Kidney epithelial cell (primary cell): ENCODE measurements at regions not wholly inside any gene's neighbourhood (a gene's known extent, or its start where the extent isn't known, plus 50 kb on each side); places are given as distances from the start of the nearest gene placed in this dataset.
"Not testable (repeated sequence)": the region's sequence is repeated elsewhere in the genome, so short reads cannot be mapped to it uniquely, and the experiment has no call there.

Experiments
- DNase-seq: peaks from one replicate; pipeline ENCODE4 v3.0.0-alpha.2; 2010; ENCODE audit warnings: low read depth
- H3K27me3 ChIP-seq: 2 replicates; pipeline ENCODE4 v1.6.0; 2011; ENCODE audit warnings: low read length; ENCODE audit not compliant: control insufficient read depth, insufficient read depth
- H3K36me3 ChIP-seq: 2 replicates; pipeline ENCODE4 v1.5.1; 2011; ENCODE audit warnings: low read length; ENCODE audit not compliant: control insufficient read depth, insufficient read depth
- H3K4me3 ChIP-seq: 2 replicates; pipeline ENCODE4 v1.5.1; 2011; ENCODE audit warnings: low read depth, mild to moderate bottlenecking, control low read depth, low read length
- TF ChIP-seq, protein P1 (sequence below): IDR thresholded peaks from 2 replicates; pipeline ENCODE4 v1.5.1; 2011; ENCODE audit warnings: mild to moderate bottlenecking, moderate library complexity, low read length, control low read depth, inconsistent platforms; ENCODE audit not compliant: insufficient read depth, poor library complexity, severe bottlenecking

DNA sequence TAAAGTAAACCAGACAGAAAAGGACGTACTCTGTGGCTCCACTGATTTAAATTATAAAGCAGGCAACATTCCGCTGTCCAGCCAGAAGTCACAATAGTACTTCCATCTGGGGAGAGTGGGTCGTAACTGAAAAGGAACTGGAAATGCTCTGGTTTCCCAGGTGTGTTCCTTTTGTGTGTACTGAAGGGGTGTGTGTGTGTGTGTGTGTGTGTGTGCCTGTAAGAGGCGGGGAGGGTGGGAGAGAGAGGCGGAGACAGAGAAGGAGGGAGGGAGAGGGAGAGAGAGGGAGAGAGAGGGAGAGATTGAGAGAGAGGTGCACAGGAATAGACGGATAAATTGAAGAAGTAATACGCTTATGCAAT is 178.4 kb upstream of the ZNF184 start:
- H3K4me3 ChIP-seq, result peak overlapping the region; percentile 2
- no peak for DNase-seq
- TF ChIP-seq, protein P1, sequence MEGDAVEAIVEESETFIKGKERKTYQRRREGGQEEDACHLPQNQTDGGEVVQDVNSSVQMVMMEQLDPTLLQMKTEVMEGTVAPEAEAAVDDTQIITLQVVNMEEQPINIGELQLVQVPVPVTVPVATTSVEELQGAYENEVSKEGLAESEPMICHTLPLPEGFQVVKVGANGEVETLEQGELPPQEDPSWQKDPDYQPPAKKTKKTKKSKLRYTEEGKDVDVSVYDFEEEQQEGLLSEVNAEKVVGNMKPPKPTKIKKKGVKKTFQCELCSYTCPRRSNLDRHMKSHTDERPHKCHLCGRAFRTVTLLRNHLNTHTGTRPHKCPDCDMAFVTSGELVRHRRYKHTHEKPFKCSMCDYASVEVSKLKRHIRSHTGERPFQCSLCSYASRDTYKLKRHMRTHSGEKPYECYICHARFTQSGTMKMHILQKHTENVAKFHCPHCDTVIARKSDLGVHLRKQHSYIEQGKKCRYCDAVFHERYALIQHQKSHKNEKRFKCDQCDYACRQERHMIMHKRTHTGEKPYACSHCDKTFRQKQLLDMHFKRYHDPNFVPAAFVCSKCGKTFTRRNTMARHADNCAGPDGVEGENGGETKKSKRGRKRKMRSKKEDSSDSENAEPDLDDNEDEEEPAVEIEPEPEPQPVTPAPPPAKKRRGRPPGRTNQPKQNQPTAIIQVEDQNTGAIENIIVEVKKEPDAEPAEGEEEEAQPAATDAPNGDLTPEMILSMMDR, result no peak
- H3K27me3 ChIP-seq, result no peaks in the 10 kb centered on the region
- H3K36me3 ChIP-seq, result no peaks in the 10 kb centered on the region

DNA sequence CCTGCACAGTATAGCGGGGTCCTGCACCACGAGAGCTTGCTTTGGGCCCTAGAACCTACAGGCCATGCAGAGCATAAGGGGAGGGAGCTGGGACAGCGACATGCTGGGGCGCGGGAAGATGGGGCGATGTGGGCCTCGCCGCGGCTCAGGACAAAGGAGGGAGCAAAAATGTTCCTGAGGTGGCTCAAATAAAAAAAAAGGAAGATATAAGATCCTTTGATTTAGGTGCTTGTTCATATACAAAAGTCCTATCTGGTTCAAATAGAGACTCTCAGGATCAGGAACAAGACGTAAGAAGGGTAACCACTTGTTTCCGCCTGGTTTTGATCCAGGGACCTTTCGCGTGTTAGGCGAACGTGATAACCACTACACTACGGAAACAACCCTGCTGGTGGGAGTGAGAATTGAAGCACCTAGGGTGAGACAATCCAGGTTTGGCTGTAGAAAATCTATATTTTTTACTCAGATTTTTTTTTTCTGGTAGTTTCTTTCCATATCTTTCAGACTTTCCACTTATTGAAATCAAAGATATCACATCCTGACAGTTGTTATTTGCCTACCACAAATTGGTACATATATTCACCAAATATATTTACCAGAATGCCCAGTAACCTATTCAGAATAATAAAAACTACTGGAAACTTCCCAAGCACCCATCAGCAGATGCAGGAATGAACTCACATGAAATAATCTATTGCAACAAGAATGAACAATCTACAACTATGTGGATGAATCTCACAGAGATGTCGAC is 177.9 kb upstream of the ZNF184 start:
- peak overlapping the region; percentile 2 for H3K4me3 ChIP-seq
- TF ChIP-seq, protein P1, result peak; percentile 25
- H3K36me3 ChIP-seq, result no peaks in the 10 kb centered on the region
- DNase-seq, result no peak
- H3K27me3 ChIP-seq, result no peaks in the 10 kb centered on the region

DNA sequence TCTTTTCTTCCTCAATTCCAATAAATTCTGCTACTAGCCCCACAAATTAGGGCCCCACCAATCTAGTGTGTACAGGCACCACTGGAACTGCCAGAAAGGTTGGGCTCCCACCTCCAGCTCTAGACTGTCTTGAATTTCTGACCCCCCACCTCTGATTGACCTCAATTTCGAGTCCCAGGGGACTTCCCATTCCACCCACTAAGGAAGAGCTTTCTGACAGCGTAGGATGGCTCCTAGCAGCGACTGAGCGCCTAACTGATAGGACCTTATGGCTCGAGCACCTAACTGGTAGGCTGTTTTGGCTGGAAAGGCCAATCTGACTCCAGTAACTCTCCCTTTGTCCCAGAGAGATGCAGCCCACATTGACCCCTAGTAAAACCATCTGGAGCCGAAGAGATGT is 171.6 kb upstream of the ZNF184 start:
- H3K27me3 ChIP-seq, result no peaks in the 10 kb centered on the region
- no peak overlapping the region for H3K4me3 ChIP-seq
- no peaks in the 10 kb centered on the region for H3K36me3 ChIP-seq
- DNase-seq, result no peak
- TF ChIP-seq, protein P1, result no peak

DNA sequence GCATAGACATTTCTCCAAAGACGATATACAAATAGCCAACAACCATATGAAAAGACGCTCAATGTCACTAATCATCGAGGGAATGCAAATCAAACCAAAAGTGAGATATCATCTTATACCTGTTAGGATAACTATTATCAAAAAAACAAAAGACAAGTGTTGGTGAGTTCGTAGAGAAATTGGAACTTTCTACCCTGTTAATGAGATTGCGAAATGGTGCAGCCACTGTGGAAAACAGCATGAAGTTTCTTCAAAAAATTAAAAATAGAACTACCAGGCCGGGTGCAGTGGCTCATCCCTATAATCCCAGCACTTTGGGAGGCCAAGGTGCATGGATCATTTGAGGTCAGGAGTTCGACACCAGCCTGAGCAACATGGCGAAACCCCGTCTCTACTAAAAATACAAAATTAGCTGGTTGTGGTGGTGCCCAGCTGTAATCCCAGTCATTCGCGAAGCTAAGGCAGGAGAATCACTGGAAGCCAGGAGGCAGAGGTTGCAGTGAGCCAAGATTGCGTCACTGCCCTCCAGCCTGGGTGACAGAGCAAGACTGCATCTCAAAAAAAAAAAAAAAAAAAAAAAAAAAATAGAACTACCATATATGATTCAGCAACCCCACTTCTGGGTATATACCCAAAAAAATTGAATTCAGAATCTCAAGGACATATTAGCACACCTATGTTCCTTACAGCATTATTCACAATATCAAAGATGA is 170.0 kb upstream of the ZNF184 start:
- no peak overlapping the region for H3K4me3 ChIP-seq
- no peaks in the 10 kb centered on the region for H3K27me3 ChIP-seq
- TF ChIP-seq, protein P1, result no peak
- DNase-seq, result no peak
- no peaks in the 10 kb centered on the region for H3K36me3 ChIP-seq

DNA sequence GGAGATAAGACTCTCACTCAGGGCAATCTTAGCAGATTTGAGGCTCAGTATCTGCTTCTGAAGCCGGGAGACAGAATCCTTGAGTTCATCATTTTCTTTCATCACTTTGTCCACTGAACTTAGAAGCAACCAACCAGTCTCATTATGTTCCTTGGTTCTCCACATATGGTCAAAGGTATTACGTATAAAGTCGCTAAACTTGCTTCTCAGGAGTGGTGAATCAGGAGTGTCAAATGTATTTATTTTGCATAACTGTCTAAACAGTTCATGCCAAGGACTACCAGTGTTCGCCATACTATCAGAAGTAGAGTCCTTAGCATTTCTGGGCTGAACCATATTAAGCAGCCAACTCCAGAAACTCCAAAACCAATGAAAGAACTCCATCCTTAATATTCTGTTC is 163.0 kb upstream of the ZNF184 start:
- not testable (repeated sequence) for H3K27me3 ChIP-seq, H3K36me3 ChIP-seq, H3K4me3 ChIP-seq, DNase-seq

DNA sequence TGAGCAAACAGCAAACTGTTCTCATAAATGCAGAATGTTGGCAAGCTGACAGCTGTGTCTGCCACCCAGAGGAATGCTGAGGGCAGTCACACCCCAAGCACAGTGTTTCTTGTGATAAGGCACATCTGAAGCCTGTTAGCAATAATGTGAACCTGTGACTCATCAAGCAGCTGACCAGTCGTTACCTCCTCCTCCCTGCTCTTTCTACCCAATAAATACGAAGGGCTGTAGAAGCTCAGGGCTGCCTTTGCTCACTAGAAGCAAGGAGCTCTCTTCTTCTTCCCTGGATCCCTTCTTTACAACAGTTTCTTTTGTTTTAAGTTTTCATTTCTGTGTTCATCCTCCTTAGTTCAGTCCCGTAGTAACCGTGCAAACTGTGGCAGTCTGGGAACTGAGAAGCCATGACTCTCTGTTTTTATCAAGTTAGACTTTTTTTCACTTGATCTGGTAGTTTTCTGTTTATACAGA is 160.3 kb upstream of the ZNF184 start:
- H3K27me3 ChIP-seq, DNase-seq, H3K4me3 ChIP-seq, H3K36me3 ChIP-seq: not testable (repeated sequence)

DNA sequence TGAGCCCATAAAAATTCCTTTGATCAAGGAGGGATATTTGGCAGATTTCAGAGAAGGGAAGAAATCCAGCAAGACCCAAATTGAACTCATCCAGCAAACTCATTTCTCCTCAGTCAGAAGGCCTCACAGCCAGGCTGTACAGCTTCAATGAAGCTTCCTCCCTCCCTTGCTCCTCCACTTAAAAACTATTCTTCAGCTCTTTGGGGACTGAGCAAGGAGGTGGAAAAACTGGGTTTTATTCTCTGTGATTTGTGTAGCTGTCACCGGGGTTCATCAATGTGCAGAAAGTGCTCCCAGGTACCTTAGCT is 158.7 kb upstream of the ZNF184 start:
- TF ChIP-seq, protein P1, result no peak
- H3K4me3 ChIP-seq, result no peak overlapping the region
- H3K27me3 ChIP-seq, result peaks cover 8% of the 10 kb centered on the region
- DNase-seq, result no peak
- H3K36me3 ChIP-seq, result no peaks in the 10 kb centered on the region
